Colon (tissue), 2 donors: ENCODE measurements at regions not wholly inside any gene's neighbourhood (a gene's known extent, or its start where the extent isn't known, plus 50 kb on each side); places are given as distances from the start of the nearest gene placed in this dataset.

Source experiments
- FAIRE-seq: peaks from 2 replicates; lab custom pipeline; 2012; peaks lifted over from hg19 to GRCh38; lab: Jason Lieb, UNC
- donor health status: control.
- donor health status: control.

- no peak for FAIRE-seq
Measured at GRCh38 chr7:156100086-156100485, 287.8 kb upstream of the SHH start.

GRCh38 chr7:156099085-156099484, 286.8 kb upstream of the SHH start:
- no peak for FAIRE-seq

- FAIRE-seq: no peak
Measured at GRCh38 chr7:156096771-156097538, 284.7 kb upstream of the SHH start.

GRCh38 chr7:156095908-156096539, 283.8 kb upstream of the SHH start:
- no peak for FAIRE-seq

- FAIRE-seq: no peak
Measured at GRCh38 chr7:156094350-156095146, 282.3 kb upstream of the SHH start.

GRCh38 chr7:156092307-156092706, 280.0 kb upstream of the SHH start:
- FAIRE-seq: no peak

- no peak for FAIRE-seq
Measured at GRCh38 chr7:156091519-156092080, 279.3 kb upstream of the SHH start.

GRCh38 chr7:156090988-156091387, 278.7 kb upstream of the SHH start:
- FAIRE-seq: no peak

- FAIRE-seq: no peak
Measured at GRCh38 chr7:156089222-156089621, 277.0 kb upstream of the SHH start.

- no peak for FAIRE-seq
Measured at GRCh38 chr7:156088115-156088514, 275.9 kb upstream of the SHH start.

- FAIRE-seq: no peak
Measured at GRCh38 chr7:156082048-156083040, 270.1 kb upstream of the SHH start.

- no peak for FAIRE-seq
Measured at GRCh38 chr7:156080596-156080995, 268.3 kb upstream of the SHH start.

GRCh38 chr7:156080046-156080445, 267.8 kb upstream of the SHH start:
- no peak for FAIRE-seq

- FAIRE-seq: no peak
Measured at GRCh38 chr7:156079156-156079555, 266.9 kb upstream of the SHH start.

GRCh38 chr7:156074982-156075615, 262.8 kb upstream of the SHH start:
- no peak for FAIRE-seq

GRCh38 chr7:156074084-156074483, 261.8 kb upstream of the SHH start:
- no peak for FAIRE-seq

- no peak for FAIRE-seq
Measured at GRCh38 chr7:156073366-156074052, 261.2 kb upstream of the SHH start.

- no peak for FAIRE-seq
Measured at GRCh38 chr7:156071612-156072011, 259.3 kb upstream of the SHH start.

- FAIRE-seq: no peak
Measured at GRCh38 chr7:156069891-156070290, 257.6 kb upstream of the SHH start.

- FAIRE-seq: no peak
Measured at GRCh38 chr7:156067156-156067555, 254.9 kb upstream of the SHH start.
